WTC11 (cell line): ENCODE measurements at regions not wholly inside any gene's neighbourhood (a gene's known extent, or its start where the extent isn't known, plus 50 kb on each side); places are given as distances from the start of the nearest gene placed in this dataset.

Experiments used
- ATAC-seq: fragments of 200-7000 bp; cut with Tn5 transposase; 2 replicates; pipeline ENCODE4 v1.10.0; 2021; ENCODE audit warnings: mild to moderate bottlenecking, moderate library complexity
- CTCF ChIA-PET: fragments of 300-600 bp; sonication (Branson Sonifier 250); formaldehyde crosslinking; loops from one replicate; lab custom pipeline; 2021; ENCODE audit warnings: antibody characterized with exemption; lab: Charles Lee
- POLR2A ChIA-PET: fragments of 350-600 bp; sonication (Branson Sonifier 250); formaldehyde crosslinking; loops from one replicate; lab custom pipeline; 2021; ENCODE audit warnings: antibody characterized with exemption; lab: Charles Lee
- DNase-seq: peaks from one replicate; pipeline ENCODE4 v3.0.0; 2021; ENCODE audit warnings: low spot score
- H3K27ac Mint-ChIP-seq: 2 replicates; pipeline ENCODE4 v1.8.0; 2021; ENCODE audit warnings: mixed read lengths
- H3K27me3 Mint-ChIP-seq: 2 replicates; pipeline ENCODE4 v1.8.0; 2021; ENCODE audit warnings: low read depth, mild to moderate bottlenecking, moderate library complexity, mixed read lengths
- H3K36me3 Mint-ChIP-seq: 2 replicates; pipeline ENCODE4 v1.8.0; 2021; ENCODE audit warnings: mixed read lengths
- H3K4me1 Mint-ChIP-seq: 2 replicates; pipeline ENCODE4 v1.8.0; 2022; ENCODE audit warnings: mixed read lengths
- H3K4me3 Mint-ChIP-seq: 2 replicates; pipeline ENCODE4 v1.8.0; 2021; ENCODE audit warnings: mild to moderate bottlenecking, moderate library complexity, mixed read lengths
- H3K9me3 Mint-ChIP-seq: 2 replicates; pipeline ENCODE4 v1.8.0; 2021; ENCODE audit warnings: mixed read lengths
- ATF2 ChIP-seq: sonication (generic); formaldehyde crosslinking; IDR thresholded peaks from 2 replicates; pipeline ENCODE4 v1.8.1; 2022; ENCODE audit warnings: low read depth, missing genetic modification reagents, borderline replicate concordance
- ESRRA ChIP-seq: sonication (generic); formaldehyde crosslinking; IDR thresholded peaks from 2 replicates; pipeline ENCODE4 v1.8.1; 2022; ENCODE audit warnings: mild to moderate bottlenecking, missing genetic modification reagents, borderline replicate concordance
- FOXK1 ChIP-seq: sonication (generic); formaldehyde crosslinking; IDR thresholded peaks from 2 replicates; pipeline ENCODE4 v1.8.0; 2022; ENCODE audit warnings: mild to moderate bottlenecking, moderate library complexity, missing genetic modification reagents
- NFATC4 ChIP-seq: fragments of 250-450 bp; sonication (Bioruptor Pico); IDR thresholded peaks from 2 replicates; pipeline ENCODE4 v1.9.0; 2021; ENCODE audit warnings: mild to moderate bottlenecking
- NFE2L1 ChIP-seq: sonication (generic); formaldehyde crosslinking; IDR thresholded peaks from 2 replicates; pipeline ENCODE4 v1.8.1; 2023; ENCODE audit warnings: missing genetic modification reagents
- RORB ChIP-seq: fragments of 250-450 bp; sonication (Bioruptor Pico); IDR thresholded peaks from 2 replicates; pipeline ENCODE4 v1.9.0; 2021; ENCODE audit warnings: mild to moderate bottlenecking
- SOX15 ChIP-seq: fragments of 250-450 bp; sonication (Bioruptor Pico); IDR thresholded peaks from 2 replicates; pipeline ENCODE4 v1.9.0; 2021; ENCODE audit warnings: mild to moderate bottlenecking
- TCF7 ChIP-seq: sonication (generic); formaldehyde crosslinking; IDR thresholded peaks from 2 replicates; pipeline ENCODE4 v1.8.0; 2022; ENCODE audit warnings: mild to moderate bottlenecking, low read depth, missing genetic modification reagents, moderate library complexity
- USF1 ChIP-seq: sonication (generic); formaldehyde crosslinking; IDR thresholded peaks from 2 replicates; pipeline ENCODE4 v1.8.0; 2022; ENCODE audit warnings: mild to moderate bottlenecking, missing genetic modification reagents
- ZBTB43 ChIP-seq: sonication (generic); formaldehyde crosslinking; IDR thresholded peaks from 2 replicates; pipeline ENCODE4 v1.8.1; 2023; ENCODE audit warnings: mild to moderate bottlenecking, missing genetic modification reagents
- ZNF138 ChIP-seq: sonication (generic); formaldehyde crosslinking; conservative IDR thresholded peaks from 2 replicates; pipeline ENCODE4 v1.8.1; 2022; ENCODE audit warnings: mild to moderate bottlenecking, moderate library complexity, missing genetic modification reagents
- ZNF219 ChIP-seq: sonication (generic); formaldehyde crosslinking; IDR thresholded peaks from 2 replicates; pipeline ENCODE4 v1.8.0; 2023; ENCODE audit warnings: missing genetic modification reagents, mild to moderate bottlenecking, borderline replicate concordance
- ZNF416 ChIP-seq: fragments of 250-450 bp; sonication (Bioruptor Pico); IDR thresholded peaks from 2 replicates; pipeline ENCODE4 v1.9.0; 2021; ENCODE audit warnings: mild to moderate bottlenecking, inconsistent platforms
- ZNF423 ChIP-seq: fragments of 250-450 bp; sonication (Bioruptor Pico); IDR thresholded peaks from 2 replicates; pipeline ENCODE4 v2.1.2; 2022; ENCODE audit warnings: mild to moderate bottlenecking, moderate library complexity
- TF ChIP-seq, protein P1 (sequence below): fragments of 250-450 bp; sonication (Bioruptor Pico); IDR thresholded peaks from 2 replicates; pipeline ENCODE4 v1.9.0; 2021; ENCODE audit warnings: mild to moderate bottlenecking, borderline replicate concordance
- TF ChIP-seq, protein P2 (sequence below): sonication (generic); formaldehyde crosslinking; conservative IDR thresholded peaks from 2 replicates; pipeline ENCODE4 v1.8.1; 2022; ENCODE audit warnings: mild to moderate bottlenecking, missing genetic modification reagents
- TF ChIP-seq, protein P3 (sequence below): sonication (generic); formaldehyde crosslinking; IDR thresholded peaks from 2 replicates; pipeline ENCODE4 v1.8.0; 2023; ENCODE audit warnings: missing genetic modification reagents, mild to moderate bottlenecking, borderline replicate concordance

GRCh38 chr9:135336722-135337527 lies 142.7 kb upstream of the PPP1R26 start:
- no peak overlapping the region for H3K4me3 Mint-ChIP-seq
- POLR2A ChIA-PET = no interaction called here
- peaks cover 39% of the 10 kb centered on the region for H3K4me1 Mint-ChIP-seq
- no peaks in the 10 kb centered on the region for H3K9me3 Mint-ChIP-seq
- H3K27me3 Mint-ChIP-seq = no peaks in the 10 kb centered on the region
- CTCF ChIA-PET = no interaction called here
- TF ChIP-seq SOX15 (CRISPR knock-in tag) (no peak), ZNF219 (no peak), FOXK1 (no peak), TCF7 (0 out of 2 replicates have a peak, but pooled peaks have one; percentile 52), NFE2L1 (CRISPR knock-in tag) (no peak), ZBTB43 (CRISPR knock-in tag) (no peak), NFATC4 (CRISPR knock-in tag) (no peak), ATF2 (CRISPR knock-in tag) (peak; percentile 58; the same call in 1 of the 2 replicates), USF1 (CRISPR knock-in tag) (no peak), ZNF423 (CRISPR knock-in tag) (no peak), ZNF138 (CRISPR knock-in tag) (no peak), ZNF416 (no peak), ESRRA (CRISPR knock-in tag) (no peak), RORB (CRISPR knock-in tag) (no peak)
- TF ChIP-seq, protein P1, sequence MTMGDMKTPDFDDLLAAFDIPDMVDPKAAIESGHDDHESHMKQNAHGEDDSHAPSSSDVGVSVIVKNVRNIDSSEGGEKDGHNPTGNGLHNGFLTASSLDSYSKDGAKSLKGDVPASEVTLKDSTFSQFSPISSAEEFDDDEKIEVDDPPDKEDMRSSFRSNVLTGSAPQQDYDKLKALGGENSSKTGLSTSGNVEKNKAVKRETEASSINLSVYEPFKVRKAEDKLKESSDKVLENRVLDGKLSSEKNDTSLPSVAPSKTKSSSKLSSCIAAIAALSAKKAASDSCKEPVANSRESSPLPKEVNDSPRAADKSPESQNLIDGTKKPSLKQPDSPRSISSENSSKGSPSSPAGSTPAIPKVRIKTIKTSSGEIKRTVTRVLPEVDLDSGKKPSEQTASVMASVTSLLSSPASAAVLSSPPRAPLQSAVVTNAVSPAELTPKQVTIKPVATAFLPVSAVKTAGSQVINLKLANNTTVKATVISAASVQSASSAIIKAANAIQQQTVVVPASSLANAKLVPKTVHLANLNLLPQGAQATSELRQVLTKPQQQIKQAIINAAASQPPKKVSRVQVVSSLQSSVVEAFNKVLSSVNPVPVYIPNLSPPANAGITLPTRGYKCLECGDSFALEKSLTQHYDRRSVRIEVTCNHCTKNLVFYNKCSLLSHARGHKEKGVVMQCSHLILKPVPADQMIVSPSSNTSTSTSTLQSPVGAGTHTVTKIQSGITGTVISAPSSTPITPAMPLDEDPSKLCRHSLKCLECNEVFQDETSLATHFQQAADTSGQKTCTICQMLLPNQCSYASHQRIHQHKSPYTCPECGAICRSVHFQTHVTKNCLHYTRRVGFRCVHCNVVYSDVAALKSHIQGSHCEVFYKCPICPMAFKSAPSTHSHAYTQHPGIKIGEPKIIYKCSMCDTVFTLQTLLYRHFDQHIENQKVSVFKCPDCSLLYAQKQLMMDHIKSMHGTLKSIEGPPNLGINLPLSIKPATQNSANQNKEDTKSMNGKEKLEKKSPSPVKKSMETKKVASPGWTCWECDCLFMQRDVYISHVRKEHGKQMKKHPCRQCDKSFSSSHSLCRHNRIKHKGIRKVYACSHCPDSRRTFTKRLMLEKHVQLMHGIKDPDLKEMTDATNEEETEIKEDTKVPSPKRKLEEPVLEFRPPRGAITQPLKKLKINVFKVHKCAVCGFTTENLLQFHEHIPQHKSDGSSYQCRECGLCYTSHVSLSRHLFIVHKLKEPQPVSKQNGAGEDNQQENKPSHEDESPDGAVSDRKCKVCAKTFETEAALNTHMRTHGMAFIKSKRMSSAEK (CRISPR knock-in tag) = no peak
- TF ChIP-seq, protein P2, sequence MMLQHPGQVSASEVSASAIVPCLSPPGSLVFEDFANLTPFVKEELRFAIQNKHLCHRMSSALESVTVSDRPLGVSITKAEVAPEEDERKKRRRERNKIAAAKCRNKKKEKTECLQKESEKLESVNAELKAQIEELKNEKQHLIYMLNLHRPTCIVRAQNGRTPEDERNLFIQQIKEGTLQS = no peak
- TF ChIP-seq, protein P3, sequence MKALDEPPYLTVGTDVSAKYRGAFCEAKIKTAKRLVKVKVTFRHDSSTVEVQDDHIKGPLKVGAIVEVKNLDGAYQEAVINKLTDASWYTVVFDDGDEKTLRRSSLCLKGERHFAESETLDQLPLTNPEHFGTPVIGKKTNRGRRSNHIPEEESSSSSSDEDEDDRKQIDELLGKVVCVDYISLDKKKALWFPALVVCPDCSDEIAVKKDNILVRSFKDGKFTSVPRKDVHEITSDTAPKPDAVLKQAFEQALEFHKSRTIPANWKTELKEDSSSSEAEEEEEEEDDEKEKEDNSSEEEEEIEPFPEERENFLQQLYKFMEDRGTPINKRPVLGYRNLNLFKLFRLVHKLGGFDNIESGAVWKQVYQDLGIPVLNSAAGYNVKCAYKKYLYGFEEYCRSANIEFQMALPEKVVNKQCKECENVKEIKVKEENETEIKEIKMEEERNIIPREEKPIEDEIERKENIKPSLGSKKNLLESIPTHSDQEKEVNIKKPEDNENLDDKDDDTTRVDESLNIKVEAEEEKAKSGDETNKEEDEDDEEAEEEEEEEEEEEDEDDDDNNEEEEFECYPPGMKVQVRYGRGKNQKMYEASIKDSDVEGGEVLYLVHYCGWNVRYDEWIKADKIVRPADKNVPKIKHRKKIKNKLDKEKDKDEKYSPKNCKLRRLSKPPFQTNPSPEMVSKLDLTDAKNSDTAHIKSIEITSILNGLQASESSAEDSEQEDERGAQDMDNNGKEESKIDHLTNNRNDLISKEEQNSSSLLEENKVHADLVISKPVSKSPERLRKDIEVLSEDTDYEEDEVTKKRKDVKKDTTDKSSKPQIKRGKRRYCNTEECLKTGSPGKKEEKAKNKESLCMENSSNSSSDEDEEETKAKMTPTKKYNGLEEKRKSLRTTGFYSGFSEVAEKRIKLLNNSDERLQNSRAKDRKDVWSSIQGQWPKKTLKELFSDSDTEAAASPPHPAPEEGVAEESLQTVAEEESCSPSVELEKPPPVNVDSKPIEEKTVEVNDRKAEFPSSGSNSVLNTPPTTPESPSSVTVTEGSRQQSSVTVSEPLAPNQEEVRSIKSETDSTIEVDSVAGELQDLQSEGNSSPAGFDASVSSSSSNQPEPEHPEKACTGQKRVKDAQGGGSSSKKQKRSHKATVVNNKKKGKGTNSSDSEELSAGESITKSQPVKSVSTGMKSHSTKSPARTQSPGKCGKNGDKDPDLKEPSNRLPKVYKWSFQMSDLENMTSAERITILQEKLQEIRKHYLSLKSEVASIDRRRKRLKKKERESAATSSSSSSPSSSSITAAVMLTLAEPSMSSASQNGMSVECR (CRISPR knock-in tag) = no peak
- H3K36me3 Mint-ChIP-seq = no peaks in the 10 kb centered on the region
- H3K27ac Mint-ChIP-seq = no peak overlapping the region; the same call in 1 of the 2 replicates
- ATAC-seq (no peak), DNase-seq (peak; percentile 4)
